Left ventricle myocardium inferior (tissue), 1 donor: ENCODE measurements at regions not wholly inside any gene's neighbourhood (a gene's known extent, or its start where the extent isn't known, plus 50 kb on each side); places are given as distances from the start of the nearest gene placed in this dataset.

ENCODE experiments used
- DNase-seq: peaks from one replicate; pipeline ENCODE4 v3.0.0-alpha.2; 2020
- H3K27ac ChIP-seq: fragments of 200-600 bp; replicated peaks from 2 replicates; pipeline ENCODE4 v1.8.0; 2021
- H3K27me3 ChIP-seq: fragments of 200-600 bp; 2 replicates; pipeline ENCODE4 v1.8.0; 2021; ENCODE audit warnings: low read depth
- H3K36me3 ChIP-seq: fragments of 200-600 bp; 2 replicates; pipeline ENCODE4 v1.8.0; 2021
- H3K4me1 ChIP-seq: fragments of 200-600 bp; 2 replicates; pipeline ENCODE4 v1.8.0; 2021
- H3K4me3 ChIP-seq: fragments of 200-600 bp; 2 replicates; pipeline ENCODE4 v1.8.0; 2021; ENCODE audit warnings: mild to moderate bottlenecking, moderate library complexity
- H3K9me3 ChIP-seq: fragments of 200-600 bp; replicated peaks from 2 replicates; pipeline ENCODE4 v1.8.0; 2021
- intact Hi-C: fragments of 100-400 bp; cut with micrococcal nuclease; formaldehyde crosslinking; loops from one replicate; pipeline ENCODE4 v1.11.0; 2022
- TF ChIP-seq, protein P1 (sequence below): fragments of 200-600 bp; IDR thresholded peaks from 2 replicates; pipeline ENCODE4 v1.8.0; 2021; ENCODE audit warnings: antibody characterized with exemption, mild to moderate bottlenecking, borderline replicate concordance
- donor health status: DM: no; HTN: yes; CAD: no; lungs with severe emphysema.

DNA sequence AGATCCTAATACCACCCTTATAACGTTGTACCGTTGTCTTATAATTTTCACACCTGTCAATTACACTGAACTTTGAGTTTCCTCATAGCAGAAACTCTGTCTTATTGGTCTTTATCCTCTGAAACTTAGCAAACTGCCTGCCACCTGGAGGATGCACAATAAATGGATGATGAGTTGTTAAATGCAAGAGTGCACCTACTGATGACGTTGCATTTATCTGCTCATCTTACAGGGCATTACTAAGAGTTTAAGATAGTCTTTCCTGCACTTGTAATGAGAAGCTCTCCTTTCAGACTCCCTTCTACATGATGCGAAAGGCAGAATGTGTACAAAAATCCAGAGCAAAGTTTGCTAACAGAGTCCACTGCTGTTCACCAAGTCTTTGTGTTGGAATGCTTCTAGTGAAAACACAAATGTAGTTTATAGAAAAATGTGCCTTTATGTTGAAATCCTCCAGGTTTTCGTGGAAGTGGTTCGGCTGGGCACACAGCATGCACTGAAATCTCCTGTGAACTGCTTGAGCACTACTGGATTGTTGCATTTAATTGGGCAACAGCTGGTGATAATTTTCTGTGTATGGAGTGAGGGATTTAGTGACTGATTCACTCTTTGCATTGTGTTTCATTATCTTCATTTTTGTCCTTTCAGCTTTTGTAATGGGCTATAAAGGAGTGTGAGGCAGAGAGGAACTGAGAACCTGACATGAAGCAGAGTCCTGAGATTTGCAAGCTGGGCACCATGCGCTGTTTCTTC, 665.8 kb upstream of the ID2 start:
- no peak overlapping the region for H3K4me3 ChIP-seq
- TF ChIP-seq, protein P1, sequence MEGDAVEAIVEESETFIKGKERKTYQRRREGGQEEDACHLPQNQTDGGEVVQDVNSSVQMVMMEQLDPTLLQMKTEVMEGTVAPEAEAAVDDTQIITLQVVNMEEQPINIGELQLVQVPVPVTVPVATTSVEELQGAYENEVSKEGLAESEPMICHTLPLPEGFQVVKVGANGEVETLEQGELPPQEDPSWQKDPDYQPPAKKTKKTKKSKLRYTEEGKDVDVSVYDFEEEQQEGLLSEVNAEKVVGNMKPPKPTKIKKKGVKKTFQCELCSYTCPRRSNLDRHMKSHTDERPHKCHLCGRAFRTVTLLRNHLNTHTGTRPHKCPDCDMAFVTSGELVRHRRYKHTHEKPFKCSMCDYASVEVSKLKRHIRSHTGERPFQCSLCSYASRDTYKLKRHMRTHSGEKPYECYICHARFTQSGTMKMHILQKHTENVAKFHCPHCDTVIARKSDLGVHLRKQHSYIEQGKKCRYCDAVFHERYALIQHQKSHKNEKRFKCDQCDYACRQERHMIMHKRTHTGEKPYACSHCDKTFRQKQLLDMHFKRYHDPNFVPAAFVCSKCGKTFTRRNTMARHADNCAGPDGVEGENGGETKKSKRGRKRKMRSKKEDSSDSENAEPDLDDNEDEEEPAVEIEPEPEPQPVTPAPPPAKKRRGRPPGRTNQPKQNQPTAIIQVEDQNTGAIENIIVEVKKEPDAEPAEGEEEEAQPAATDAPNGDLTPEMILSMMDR, result no peak
- no peaks in the 10 kb centered on the region for H3K9me3 ChIP-seq
- no peaks in the 10 kb centered on the region for H3K36me3 ChIP-seq
- H3K4me1 ChIP-seq, result no peaks in the 10 kb centered on the region
- no peak for DNase-seq
- H3K27ac ChIP-seq, result no peak overlapping the region
- intact Hi-C loops, result no loop called here
- H3K27me3 ChIP-seq, result no peaks in the 10 kb centered on the region

DNA sequence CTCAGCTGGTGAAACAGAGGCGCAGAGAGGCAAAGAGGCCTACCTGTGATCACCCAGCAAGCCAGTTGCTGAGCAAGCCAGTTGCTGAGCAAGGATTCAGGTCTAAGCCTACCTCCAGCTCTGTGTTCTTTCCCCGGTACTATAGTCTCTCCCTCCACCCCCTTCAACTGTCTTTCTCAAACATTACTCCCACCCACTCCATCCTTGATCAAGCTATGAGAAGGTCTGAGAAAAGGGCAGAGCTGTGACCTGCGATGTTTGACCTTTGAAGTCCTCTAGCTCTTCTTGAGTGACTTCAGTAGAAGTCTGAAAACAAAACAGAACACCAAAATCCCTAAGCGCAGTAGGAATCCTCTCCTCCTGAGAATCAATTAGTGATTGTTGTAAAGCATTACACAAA, 665.2 kb upstream of the ID2 start:
- H3K36me3 ChIP-seq, result no peaks in the 10 kb centered on the region
- H3K4me1 ChIP-seq, result no peaks in the 10 kb centered on the region
- H3K9me3 ChIP-seq, result no peaks in the 10 kb centered on the region
- no peak overlapping the region for H3K4me3 ChIP-seq
- intact Hi-C loops, result no loop called here
- no peaks in the 10 kb centered on the region for H3K27me3 ChIP-seq
- no peak for DNase-seq
- TF ChIP-seq, protein P1, result no peak
- no peak overlapping the region for H3K27ac ChIP-seq

DNA sequence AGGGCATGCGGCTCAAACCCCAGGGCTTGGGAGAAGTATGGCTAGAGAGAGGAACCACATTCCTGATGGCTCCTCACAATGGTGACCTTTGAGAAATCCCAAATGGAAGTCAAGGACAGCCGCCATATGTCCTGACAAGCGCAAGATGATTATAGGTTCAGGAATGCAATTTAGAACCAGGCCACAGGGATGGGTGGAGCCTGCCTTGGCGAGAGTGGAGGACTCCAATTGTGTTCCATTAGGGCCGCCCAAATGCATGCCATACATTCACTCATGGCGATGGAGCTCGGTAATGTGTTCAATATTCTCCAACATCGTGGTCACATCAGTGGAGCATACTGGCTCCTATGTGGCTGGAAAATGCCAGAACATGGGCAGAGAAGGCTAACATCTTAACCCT, 662.9 kb upstream of the ID2 start:
- Histone ChIP-seq H3K27ac (no peak overlapping the region), H3K27me3 (no peaks in the 10 kb centered on the region), H3K4me3 (no peak overlapping the region), H3K4me1 (no peaks in the 10 kb centered on the region), H3K36me3 (no peaks in the 10 kb centered on the region), H3K9me3 (no peaks in the 10 kb centered on the region)
- no peak for DNase-seq
- TF ChIP-seq, protein P1, result no peak
- intact Hi-C loops, result no loop called here

DNA sequence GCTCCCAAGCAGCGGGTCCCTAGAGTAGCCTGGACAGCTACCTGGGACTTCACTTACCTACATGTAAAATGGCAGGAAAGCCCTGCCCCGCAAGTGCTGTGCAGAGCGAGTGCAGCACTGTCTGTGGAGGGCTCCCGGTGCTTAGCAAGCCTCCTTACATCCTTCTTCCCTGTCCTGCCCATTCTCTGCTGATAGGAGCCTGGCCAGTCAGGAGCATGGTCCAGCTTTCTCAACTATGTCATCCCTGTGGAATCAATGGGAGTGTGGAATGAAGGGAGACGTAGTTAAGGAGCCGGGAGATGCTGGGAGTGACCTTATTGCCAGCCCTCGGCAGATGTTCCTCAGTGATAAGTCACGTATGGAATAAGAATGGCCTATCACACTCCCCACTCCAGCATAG, 661.9 kb upstream of the ID2 start:
- Histone ChIP-seq H3K27me3 (no peaks in the 10 kb centered on the region), H3K4me1 (no peaks in the 10 kb centered on the region), H3K4me3 (no peak overlapping the region), H3K36me3 (no peaks in the 10 kb centered on the region), H3K27ac (no peak overlapping the region), H3K9me3 (no peaks in the 10 kb centered on the region)
- TF ChIP-seq, protein P1, result no peak
- DNase-seq, result no peak
- intact Hi-C loops, result no loop called here

DNA sequence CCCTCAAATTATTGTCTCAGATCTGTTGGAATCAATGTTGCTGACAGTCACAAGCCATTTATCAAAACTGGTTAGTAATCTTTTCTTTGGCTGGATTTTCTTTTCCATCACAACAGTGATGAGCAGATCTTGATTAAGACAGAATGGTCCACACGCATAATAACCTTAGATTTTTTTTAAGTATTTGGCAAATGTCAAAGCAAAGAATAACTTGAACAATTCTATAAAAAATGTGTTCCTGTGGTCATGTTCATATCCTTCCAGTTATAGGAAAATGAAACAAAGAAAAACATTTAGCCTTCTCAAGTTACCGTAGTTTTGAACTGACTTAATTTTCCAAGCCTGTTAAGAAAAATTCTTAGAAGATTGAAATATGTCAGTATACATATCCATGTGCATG, 659.9 kb upstream of the ID2 start:
- Histone ChIP-seq H3K4me1 (no peaks in the 10 kb centered on the region), H3K36me3 (no peaks in the 10 kb centered on the region), H3K9me3 (no peaks in the 10 kb centered on the region), H3K4me3 (no peak overlapping the region), H3K27ac (peak overlapping the region; percentile 10), H3K27me3 (peaks cover 5% of the 10 kb centered on the region)
- no peak for DNase-seq
- TF ChIP-seq, protein P1, result no peak
- intact Hi-C loops, result no loop called here
